22Rv1 (cell line): ENCODE measurements at regions not wholly inside any gene's neighbourhood (a gene's known extent, or its start where the extent isn't known, plus 50 kb on each side); places are given as distances from the start of the nearest gene placed in this dataset.
"Not testable (repeated sequence)": the region's sequence is repeated elsewhere in the genome, so short reads cannot be mapped to it uniquely, and the experiment has no call there.

Experiments
- H3K27ac ChIP-seq: fragments of 450-650 bp; 2 replicates; pipeline ENCODE4 v1.5.1; 2017
- CTCF ChIP-seq: fragments of 450-650 bp; IDR thresholded peaks from 2 replicates; pipeline ENCODE4 v1.5.1; 2017; ENCODE audit warnings: mild to moderate bottlenecking
- ZFX ChIP-seq: fragments of 450-650 bp; IDR thresholded peaks from 2 replicates; pipeline ENCODE4 v1.6.1; 2017; ENCODE audit warnings: antibody characterized with exemption, borderline replicate concordance

GRCh38 chr17:51425773-51426172, 165.4 kb downstream of the UTP18 start:
- TF ChIP-seq CTCF (no peak), ZFX (no peak)
- no peak overlapping the region for H3K27ac ChIP-seq

- no peak overlapping the region for H3K27ac ChIP-seq
Observed at GRCh38 chr17:51427323-51427811, 167.0 kb downstream of the UTP18 start.

GRCh38 chr17:51427856-51428255, 167.5 kb downstream of the UTP18 start:
- TF ChIP-seq ZFX (no peak), CTCF (no peak)
- no peak overlapping the region for H3K27ac ChIP-seq

More at GRCh38 chr17:51427323-51427811, 167.0 kb downstream of the UTP18 start:
- no peak for TF ChIP-seq ZFX

GRCh38 chr17:51428668-51429495, 168.5 kb downstream of the UTP18 start:
- H3K27ac ChIP-seq: no peak overlapping the region
- TF ChIP-seq ZFX: no peak
- no peak for TF ChIP-seq CTCF

GRCh38 chr17:51429938-51430337, 169.6 kb downstream of the UTP18 start:
- H3K27ac ChIP-seq: not testable (repeated sequence)

GRCh38 chr17:51430591-51430990, 170.2 kb downstream of the UTP18 start:
- TF ChIP-seq ZFX (no peak), CTCF (no peak)
- no peak overlapping the region for H3K27ac ChIP-seq

- H3K27ac ChIP-seq: no peak overlapping the region
- TF ChIP-seq CTCF (no peak), ZFX (no peak)
Observed at GRCh38 chr17:51434434-51435170, 174.3 kb downstream of the UTP18 start.

- H3K27ac ChIP-seq: no peak overlapping the region
- no peak for TF ChIP-seq ZFX
- no peak for TF ChIP-seq CTCF
Observed at GRCh38 chr17:51435171-51435552, 174.8 kb downstream of the UTP18 start.
